GM21423 (cell line): ENCODE measurements at regions not wholly inside any gene's neighbourhood (a gene's known extent, or its start where the extent isn't known, plus 50 kb on each side); places are given as distances from the start of the nearest gene placed in this dataset.
A peak's percentile ranks its signal among the peaks of the same experiment; 100 is the strongest.

Experiments used
- ATAC-seq: cut with Tn5 transposase; IDR thresholded peaks from one replicate; pipeline ENCODE4 v1.9.1; 2021; ENCODE audit warnings: mild to moderate bottlenecking, moderate library complexity; ENCODE audit not compliant: unreplicated experiment

DNA sequence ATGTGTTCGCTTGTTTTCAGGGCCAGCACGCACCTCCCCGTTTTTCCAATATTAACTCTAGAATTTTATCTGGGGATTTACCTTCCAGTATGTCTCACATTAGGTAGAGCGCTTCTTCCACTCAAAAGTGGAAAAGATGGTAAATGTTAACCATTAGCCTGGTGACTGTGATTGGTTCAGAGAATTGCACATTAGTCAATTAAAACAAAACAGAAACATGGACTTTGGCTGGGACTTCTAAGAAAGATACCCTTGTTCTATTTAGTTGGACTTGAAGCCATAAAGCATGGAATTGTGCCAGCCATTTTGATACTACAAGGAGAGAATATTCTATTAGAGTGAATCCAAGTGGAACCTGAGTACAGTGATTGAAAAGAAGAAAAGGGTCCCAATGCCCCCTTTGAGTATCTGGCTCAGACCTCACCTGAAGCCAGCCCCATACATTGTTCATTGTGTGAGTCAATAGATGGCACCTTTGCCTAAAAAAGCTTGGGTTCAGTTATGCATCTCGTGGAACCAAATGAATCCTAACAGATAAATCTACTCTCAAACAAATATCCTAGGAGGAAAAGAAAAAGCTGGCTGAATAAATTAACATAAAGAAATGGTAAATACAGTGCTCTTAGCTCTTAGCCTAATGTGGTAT, 354.3 kb downstream of the IRS1 start:
- no peak for ATAC-seq

DNA sequence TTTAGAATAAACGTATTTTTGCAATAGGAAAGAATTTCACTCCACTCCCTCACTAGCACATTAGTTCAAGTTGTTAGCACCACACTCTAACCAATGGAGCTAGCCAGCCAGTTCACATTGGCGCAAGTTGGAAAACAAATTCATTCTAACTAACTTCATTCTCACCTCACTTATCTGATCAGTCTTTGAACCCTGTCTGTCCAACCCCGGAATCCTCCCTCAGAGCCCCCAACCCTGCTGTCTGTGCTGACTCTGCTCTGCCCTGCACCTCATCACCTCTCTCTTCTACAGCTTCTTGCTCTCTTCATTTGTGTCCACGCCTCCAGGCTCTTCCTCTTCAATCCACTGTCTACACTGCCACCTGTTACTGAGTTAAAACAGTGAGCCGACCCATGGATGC, 356.5 kb downstream of the IRS1 start:
- no peak for ATAC-seq

- no peak for ATAC-seq
Observed at GRCh38 chr2:226440127-226440918, 359.3 kb downstream of the IRS1 start.

- ATAC-seq = no peak
Observed at GRCh38 chr2:226439337-226439736, 360.3 kb downstream of the IRS1 start.

DNA sequence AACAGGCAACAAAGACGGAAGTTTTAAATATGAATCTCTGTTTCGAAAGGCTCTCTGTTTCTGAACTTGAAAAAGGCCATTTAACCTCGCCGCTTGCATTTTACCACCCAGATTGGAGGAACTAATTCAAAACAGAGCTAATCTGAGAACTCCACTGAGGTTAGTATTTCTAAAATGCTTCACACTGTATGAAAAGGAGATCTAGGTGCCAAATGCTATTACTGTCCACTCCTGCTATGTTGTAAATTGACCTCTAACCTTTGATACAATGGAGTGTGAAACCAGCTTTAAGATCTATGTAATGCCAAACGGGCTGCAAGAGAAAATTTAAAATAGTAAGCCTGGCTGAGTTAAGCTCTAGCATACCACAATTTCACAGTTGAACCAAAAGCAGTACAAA, 364.5 kb downstream of the IRS1 start:
- ATAC-seq = no peak

- ATAC-seq = no peak
Observed at GRCh38 chr2:226434702-226435101, 364.9 kb downstream of the IRS1 start.

DNA sequence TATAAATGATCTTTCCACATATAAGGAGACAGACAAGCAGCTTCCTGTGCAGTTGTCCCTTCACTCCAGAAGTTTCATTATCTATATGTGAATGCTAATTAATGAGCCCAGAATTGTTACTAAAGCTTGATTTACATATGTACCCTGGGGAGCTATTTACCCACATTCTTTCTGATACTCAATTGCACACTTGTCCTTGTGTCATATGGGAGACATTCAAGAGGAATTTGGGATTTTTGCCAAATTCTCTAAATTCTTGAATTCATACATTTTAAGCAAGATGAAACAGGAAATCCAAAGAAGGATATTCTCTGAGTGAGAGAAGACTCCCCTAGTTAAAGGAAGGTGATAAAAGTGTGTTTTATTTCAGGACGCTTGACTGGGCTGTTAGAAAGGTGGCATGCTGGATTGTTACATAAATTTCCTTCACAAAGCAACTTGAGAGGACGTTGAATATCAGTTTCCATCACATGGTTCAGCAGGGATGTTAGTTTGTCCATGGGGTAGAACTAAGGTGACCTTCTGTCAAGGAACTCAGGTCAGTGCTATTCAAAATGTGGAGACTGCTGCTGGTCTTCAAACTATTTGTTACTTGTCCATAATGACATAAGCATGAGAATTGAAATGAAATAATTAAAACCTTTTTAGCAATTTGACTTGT, 368.2 kb downstream of the IRS1 start:
- ATAC-seq = no peak

DNA sequence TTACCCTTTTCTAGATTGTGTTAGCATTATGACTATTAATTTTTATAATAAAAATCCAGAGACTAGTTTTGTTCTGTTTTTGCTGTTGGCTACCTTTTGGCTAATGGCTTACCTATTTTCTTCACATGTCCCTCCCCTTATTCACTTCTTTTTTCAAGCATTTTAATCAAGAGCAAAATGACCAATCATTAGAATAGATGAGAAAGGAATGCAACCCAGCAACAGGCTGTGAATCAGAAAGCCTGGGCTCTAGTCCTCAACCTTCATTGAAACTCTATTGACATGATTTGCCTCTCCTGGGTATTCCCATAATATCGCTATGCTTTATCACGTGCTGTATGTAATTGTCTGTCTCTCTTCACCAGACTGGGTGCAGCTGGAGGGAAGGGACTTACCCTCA, 370.1 kb downstream of the IRS1 start:
- no peak for ATAC-seq

GRCh38 chr2:226427538-226428307, 371.9 kb downstream of the IRS1 start:
- no peak for ATAC-seq

DNA sequence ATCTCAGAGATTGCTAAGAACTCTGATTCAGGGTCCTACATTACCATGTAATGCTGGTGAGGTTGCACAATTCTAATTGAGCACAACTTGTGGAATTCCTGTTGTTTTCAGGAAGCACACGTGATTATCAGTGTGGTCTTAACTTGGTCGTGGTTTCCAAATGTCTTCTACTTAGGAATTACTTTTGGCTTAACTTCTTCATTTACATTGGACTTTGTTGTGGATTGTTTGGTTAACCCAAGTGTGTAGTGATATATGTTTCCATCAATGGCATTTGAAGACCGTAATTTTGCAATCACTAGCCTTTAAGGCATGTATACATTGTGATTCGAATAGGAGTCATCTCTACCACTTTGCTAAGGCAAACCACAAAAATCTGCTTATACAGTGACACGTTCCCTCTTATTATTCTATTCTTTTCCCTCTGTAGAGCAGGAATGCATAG, 373.3 kb downstream of the IRS1 start:
- ATAC-seq = no peak

GRCh38 chr2:226424971-226425370, 374.6 kb downstream of the IRS1 start:
- ATAC-seq = no peak

DNA sequence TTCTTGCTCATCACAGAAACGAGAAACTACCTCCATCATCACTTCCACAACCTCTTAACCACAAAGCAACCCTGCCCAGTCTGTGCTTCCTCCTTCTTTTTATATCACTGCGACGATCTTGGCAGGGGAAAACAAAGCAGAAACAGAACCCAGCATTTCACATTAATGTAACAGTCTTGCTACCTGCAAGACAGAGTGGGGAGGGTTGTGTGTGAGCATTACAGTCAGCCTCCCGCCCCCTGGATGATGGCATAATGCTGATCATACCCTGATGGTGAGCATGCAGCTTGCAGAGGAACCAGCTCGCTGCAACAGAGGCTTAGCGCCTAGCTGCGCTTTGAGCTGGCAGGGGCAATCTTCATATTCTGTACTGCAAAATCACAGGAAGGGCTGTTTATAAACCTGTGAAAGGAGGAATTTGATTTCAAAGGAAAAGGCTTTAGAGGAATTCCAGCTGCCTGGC, 376.1 kb downstream of the IRS1 start:
- peak; percentile 81 for ATAC-seq

DNA sequence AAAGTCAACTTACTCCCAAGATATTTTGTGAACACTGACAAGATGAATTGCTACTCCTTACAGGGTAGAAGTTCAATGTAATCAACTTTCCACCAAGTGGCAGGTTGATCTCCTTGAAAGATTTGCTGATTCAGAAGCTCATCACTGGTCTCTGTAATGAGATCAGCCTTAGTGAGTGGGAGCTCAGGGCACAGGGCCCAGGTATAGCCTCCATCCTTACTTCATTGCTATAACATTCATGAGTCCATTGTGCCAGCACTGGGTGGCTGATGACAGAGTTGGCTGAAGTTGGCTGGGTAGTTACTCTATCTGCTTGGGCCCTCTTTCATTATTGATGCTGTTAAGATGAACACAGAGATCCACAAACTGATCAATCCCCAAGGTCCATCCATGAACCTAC, 379.0 kb downstream of the IRS1 start:
- ATAC-seq = no peak

DNA sequence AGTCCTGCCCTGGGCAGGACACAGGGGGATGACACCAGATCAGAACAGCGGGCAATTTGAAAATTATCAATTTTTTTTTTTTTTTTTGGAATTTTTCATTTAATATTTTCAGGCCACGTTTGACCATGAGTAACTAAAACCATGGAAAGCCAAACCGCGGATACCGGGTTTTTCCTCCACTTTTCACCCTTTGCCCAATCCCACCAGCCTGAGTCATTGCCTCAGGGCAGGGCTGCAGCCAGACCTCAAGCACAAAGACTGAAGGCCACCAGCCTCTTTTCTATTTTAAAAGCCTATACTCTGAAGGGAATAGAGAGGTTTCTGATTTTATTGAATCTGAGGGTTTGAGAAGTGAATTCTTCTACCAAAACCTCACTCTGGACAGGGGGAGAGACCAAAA, 381.1 kb downstream of the IRS1 start:
- no peak for ATAC-seq

DNA sequence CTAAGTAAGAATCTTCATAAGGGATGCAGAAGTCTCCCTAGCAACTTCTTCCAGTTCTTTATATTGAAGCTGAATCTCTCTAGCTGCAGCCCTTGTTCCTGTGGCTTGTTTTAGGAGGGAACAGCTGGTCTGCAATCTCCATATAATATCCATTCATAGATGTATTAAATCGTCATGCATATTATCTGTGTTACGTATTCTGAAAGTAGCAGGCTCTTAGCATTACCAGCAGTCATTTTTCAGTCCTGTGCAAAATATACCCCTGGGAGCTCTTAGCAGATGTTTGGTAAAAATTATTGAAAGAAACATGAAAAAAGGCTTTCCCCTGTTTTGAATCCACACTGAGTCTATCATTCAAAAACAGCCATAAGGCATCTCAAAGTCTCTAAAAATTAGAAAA, 385.3 kb downstream of the IRS1 start:
- no peak for ATAC-seq

- ATAC-seq = no peak
Observed at GRCh38 chr2:226413498-226414130, 386.0 kb downstream of the IRS1 start.

GRCh38 chr2:226411727-226412360, 387.8 kb downstream of the IRS1 start:
- no peak for ATAC-seq

- no peak for ATAC-seq
Observed at GRCh38 chr2:226411205-226411604, 388.4 kb downstream of the IRS1 start.

DNA sequence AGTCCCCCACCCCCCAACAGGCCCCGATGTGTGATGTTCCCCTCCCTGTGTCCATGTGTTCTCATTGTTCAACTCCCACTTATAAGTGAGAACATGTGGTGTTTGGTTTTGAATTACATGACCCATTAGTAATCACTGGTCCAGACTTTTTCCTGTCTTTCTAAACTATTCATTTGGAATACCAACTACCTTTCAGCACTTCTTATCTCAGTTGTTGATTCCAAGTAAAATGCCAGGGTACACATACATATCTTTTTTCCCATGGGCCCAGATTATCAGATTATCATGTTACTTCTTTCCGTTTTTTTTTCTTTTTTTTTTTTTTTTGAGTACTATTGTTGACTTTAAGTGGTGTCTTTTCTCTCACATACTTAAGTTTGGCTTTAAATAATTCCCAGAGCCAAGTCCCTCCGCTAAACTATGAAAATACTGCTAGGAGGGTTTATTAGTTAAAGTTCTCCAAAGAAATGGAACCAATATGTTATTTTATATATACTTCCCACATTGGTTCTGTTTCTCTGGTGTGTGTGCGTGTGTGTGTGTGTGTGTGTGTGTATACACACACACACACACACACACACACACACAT, 389.3 kb downstream of the IRS1 start:
- no peak for ATAC-seq

DNA sequence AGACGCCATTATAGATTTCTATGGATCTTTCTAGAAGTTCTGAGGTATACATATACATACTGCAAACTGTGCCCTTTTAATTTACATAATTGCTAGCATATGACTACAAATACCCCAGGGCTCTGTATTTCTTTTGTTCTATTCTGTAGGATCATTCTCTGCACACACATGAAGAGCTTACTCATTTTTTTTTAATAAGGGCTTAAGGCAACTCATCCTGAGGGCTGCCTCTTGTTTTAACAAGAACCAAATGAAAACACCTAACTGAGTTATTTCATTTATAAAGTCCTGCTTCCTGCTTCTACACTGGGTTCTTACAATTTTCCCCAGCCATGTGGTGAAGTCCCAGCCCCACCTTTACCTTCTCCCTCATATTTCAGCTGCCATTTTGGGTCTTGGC, 390.5 kb downstream of the IRS1 start:
- ATAC-seq = no peak
